ENCODE measurements at regions not wholly inside any gene's neighbourhood (a gene's known extent, or its start where the extent isn't known, plus 50 kb on each side); places are given as distances from the start of the nearest gene placed in this dataset.

DNA sequence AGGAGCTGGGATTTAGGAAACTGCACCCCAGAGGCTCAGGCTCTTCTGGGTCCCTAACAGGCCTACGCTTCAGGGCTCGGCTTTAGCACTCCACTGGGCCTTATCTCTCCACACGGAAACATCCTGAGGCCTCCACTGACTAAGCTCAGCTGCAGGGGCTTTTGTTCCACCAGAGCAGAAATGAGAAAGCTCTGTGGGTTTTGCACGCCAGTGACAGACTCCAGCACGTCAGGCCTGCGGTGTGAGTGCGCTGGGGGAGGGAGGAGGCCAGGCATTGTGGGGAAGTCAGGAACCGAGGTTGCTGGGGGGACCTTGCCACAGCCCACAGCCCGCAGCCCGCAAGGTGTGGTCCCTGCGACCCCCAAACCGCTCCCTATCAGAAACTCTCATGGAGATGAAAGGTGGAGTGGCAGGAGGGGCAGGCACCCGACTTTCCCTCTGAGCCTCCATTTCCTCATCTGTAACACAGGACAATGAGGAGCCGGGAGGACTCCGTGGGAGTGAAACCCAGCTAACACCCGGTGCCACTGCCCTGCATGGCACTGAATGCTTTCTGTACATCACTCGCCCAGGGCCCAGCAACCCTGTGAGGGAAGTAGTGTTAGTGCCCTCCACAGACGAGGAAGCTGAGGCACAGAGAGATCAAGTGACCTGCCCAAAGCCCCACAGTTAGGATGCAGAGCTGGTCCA lies 106.5 kb downstream of the TPRA1 start:
- peak; percentile 38 to 71 (median 39) for DNase-seq (ENCODE audit: low read depth in 3 of 3)

DNA sequence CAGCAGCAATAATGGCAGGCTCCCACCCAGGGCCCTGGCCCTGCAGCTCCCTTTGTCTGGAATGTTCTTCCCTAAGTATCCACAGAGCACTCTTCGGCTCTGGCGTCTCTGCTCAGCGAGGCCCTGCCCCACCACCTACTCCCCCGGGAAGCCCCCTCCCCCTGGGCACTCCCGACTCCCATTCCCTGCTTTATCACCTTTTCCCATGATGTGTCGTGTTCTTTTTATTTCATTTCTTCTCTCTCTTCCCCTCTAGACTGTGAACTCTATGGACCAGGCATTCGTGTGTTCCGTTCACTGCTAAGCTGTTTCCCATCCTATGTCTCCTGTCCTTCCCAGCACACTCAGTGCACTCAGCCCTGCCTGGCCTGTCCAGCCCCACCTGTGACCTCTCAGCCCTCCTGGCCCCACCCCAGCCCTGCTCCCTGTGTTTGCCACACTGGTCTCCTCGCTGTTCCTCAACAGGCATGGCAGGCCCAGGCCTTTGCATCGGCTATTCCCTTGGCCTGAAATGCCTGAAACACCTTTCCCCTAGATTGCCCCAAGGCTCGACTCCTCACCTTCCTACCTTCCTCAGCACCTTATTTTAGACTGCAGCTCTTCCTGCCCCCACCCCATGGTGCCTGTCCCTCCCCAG lies 107.4 kb downstream of the TPRA1 start:
- DNase-seq (ENCODE audit: low read depth in 3 of 3), result no peak

DNA sequence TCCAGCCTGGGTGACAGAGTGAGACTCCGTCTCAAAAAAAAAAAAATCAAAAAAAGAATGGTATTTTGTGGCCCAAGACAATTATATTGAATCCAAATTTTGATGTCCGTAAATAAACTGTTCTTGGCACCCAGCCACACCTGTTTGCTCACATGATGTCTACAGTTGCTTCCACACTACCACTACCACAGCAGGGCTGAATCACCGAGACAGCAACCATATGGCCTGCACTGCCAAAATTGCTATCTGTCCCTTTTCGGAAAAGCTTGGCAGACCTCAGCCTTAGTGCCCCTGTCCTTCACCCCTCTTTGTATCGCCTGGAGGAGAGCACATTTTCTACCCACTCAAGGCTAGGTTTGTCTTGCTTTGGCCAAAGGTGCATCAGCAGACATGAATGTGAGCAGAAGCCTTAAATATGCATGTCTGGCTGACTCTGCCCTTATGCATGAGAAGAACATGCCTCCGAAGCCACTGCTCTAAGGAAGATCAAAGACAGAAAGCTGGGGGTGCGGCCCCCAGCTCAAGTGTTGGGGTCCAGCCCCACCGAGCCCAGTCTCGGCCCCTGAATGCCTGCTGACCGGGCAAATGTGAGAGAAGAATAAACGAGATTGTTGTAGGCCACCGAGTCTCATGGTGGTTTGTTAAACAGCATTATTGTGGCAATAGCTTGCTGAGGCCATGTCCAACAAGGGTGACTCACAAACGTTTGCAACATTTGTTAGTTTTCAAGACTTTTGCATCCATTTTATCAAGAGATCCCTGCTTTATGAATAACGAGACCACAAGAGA lies 108.1 kb downstream of the TPRA1 start:
- no peak for DNase-seq (ENCODE audit: low read depth in 3 of 3)

DNA sequence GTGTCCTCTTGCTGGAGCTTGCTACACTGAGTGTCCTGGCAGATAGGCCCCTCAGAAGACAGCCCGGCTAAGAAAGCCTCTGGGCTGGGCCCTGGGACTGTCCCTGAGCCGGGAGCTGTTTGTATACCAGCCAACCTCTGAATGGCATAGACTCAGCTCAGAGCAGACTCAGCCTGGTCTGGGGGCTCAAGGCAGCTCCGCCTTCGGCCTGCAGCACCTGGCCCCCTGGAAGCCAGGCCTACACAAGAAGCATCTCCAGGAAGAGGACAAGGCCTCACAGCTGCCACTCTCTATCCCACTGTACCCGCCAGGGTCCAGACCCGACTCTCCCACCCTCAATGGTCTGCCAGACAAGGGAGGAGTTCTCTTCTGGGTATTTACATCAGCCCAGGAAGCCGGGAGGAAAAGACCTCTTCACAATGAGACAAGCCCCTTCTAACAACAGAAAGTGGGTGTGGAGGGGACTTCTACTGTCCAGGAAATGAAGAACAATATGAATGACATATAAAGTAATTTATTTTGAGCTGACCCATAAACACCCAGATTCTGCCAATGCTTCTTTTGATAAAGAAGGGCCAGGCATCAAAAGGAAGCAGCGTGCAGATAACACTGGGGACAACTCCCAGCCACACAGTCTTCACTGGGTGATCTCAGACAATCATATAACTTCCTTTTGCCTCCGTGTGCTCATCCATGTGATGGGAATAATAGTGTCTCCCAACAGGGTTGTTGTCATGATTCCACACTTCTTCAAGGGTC lies 110.2 kb downstream of the TPRA1 start:
- DNase-seq (ENCODE audit: low read depth in 3 of 3), result no peak

DNA sequence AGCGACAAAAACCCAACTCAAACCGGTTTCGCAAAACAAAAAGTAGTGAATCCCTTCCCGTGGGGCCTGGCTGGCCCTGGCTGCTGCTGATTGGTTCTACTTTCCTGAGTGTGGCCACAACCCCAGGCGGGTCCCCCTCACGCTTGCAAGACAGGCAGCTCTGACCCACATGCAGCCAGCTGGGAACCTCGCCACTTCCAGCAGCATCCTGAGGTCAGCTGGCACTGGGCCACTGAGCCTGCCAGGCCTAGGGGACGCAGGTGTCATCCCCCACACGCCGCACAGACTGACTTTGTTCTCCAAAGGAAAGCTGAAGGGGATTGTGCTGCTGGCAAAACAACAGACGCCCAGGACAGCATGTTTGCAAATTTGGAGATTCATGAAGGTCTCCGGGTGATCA lies 111.1 kb downstream of the TPRA1 start:
- no peak for DNase-seq (ENCODE audit: low read depth in 3 of 3)

DNA sequence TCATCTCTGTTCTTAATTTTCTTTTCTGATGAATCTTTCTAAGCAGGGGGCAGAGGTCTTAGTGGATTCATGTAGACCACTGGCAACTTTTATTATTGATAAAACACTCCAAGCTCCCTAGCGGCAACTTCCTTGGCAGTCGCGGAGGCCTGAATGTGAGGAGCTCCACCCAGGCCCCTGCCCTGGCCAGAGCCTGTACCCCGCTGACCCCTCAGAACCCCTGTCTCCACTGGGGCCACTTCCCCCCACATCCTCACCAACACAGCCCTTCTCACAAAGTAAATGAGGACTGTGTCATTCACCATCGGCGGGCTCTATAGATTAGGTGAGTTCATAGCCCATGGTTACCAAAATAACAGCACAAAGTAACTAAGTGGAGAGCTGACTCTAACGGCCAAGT lies 111.6 kb downstream of the TPRA1 start:
- DNase-seq (ENCODE audit: low read depth in 3 of 3), result no peak

DNA sequence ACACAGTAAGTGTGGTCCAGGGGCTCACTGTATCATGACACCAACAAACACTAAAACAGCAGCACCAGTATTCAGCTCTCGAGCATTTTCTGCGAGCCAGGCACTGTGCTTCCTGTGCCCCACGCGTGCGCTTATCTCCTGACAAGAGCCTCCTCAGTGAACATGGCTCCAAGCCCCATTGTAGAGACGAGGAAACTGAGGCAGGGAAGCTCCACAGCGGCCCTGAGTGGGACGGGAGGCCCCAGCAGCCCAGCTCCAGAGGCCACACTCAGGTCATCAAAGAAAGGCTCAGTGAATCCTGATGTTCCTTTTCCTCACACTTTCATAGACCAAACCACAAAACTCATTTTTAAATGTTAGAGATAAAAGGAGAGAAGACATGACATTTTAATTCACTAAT lies 113.1 kb downstream of the TPRA1 start:
- no peak for DNase-seq (ENCODE audit: low read depth in 3 of 3)

DNA sequence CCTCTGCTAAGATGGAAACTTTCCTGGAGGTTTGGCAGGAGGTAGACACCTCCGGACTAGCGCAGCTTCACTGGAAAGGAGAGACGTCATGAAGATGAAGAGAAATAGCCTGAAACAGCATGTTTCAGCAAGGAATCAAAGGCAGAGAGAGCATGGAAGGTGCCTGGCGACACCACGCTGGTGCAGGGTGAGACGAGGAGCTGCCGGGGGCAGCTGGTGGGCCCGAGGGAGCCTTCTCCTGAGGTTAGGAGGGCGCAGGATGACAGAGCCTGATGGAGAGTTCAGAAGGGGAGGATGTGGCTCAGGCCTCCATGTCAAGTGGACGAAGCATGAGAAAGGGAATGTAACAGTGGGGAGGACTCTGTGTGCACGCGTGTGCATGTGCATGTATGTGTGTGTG lies 113.6 kb downstream of the TPRA1 start:
- no peak for DNase-seq (ENCODE audit: low read depth in 3 of 3)

DNA sequence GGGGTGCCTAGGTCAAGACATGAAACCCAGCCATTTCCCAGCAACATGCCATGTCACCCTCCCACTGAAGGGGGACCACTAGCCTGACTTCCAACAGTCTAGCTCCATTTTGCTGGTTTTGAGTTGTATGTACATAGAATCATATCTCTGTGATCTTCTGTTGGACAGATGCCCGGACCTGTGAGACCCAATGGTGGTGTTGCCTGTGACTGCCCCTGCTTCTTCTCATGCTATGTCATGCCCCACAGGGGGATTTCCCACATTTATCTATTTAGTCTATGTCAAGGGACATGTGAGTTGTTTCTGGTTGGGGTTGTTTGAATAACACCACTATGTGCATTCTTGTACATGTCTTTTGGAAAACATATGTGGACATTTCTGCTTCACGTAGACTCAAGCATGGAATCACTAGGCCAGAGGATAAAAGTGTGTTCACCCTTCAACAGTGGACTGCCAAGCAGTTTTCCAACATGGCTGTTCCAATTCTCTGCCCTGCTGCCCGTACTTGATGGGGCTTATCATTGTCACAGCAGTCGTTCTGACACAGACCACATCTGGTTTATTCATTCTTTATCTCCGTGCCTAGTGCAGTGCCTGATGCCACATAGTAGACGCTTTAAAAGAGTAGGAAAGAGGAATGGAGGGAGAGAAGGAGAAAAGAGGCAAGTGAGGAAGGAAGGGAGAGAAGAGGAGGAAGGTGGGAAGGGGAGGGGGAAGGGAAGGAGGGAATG lies 114.4 kb downstream of the TPRA1 start:
- no peak for DNase-seq (ENCODE audit: low read depth in 3 of 3)

DNA sequence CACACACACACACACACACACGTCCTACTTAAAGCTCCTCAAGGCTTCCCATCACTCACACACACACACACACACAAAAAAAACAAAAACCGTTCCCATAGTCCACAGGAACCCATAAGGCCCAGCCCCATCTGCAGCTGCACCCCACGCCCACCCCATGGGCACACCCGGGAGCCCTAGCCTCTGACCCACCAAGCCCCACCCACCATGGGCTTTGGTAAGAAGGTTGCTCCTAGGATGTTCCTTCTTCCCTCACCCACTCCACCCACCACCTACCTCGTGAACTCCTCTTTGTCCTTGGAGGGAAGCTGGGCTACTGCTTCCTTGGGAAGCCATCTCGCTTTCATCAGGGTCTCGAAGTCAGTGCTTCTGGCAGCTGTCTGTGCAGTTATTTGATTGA lies 115.1 kb downstream of the TPRA1 start:
- no peak for DNase-seq (ENCODE audit: low read depth in 3 of 3)

DNA sequence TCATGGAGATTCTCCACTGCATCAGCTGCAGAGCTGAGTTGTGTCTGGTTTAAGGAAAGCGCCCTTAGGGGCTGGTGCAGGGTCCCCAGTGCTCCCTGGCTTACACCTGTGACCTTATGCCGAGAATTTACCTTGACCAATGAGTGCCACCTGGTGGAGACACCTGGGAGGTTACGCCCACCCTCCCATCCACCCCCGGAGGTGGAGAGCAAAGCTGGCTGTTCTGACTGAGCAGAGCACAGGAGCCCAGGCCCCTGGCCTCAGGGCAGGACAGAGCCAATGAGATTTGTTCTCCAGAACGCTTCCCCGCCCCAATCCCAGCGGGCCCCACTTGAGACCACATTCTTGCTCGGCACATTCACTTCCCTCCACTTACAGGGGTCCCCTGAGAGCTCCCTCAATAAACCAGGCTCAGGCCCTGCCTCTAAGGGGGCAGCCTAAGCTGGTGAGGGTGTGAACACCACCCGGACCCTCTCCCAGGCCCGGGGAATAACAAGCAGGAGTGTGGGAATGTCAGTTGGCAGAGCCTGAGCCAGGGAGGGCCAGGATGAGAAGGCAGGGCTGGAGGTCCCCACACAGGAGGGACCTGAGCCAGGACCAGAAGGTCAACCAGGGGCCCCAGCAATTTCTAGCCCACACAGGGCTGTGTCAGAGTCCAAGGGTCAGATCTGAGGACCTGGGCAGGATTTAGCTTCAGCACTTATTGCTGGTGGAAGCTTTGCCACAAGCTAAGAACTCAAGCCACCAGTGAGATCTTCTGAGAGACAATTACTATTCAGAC lies 117.1 kb downstream of the TPRA1 start:
- no peak for DNase-seq (ENCODE audit: low read depth in 3 of 3)

DNA sequence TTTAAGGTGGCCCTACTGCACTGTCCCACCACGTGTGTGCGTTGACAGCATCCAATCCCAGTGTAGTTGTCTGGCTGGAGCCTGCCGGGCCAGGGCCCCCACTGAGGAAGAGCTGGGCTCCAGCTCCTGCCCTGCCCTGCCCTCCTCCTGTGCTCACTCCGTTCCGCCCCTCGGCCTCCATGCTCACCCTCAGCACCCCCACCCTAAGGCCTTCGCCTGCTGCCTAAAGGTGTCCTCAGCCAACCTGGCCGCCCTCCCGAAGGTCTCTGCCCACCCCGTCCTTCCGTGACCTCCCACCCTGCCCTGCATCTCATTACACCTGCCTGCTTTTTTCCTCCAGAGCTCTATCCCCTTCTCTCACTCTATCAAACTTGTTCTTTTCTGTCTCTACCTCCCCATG lies 118.0 kb downstream of the TPRA1 start:
- DNase-seq (ENCODE audit: low read depth in 3 of 3), result no peak

DNA sequence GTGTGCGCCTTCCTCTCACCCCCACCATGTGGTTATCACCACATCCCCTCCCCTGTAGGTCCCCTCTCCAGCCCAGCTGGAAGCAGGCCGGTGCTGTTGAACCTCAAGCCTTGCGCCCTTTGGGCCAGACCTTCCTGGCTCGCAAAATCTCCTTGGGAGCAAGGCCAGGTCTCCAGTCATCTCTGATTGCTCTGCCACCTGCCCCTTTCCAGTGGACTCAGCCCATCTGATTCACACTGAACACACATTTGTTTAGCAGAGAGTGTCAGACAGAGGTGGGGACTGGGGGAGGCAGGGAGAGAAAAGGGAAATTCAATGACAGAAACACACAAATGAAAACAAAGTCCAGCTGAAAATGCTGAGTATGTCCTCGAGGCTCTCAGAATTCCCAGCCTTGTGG lies 119.4 kb downstream of the TPRA1 start:
- no peak for DNase-seq (ENCODE audit: low read depth in 3 of 3)

DNA sequence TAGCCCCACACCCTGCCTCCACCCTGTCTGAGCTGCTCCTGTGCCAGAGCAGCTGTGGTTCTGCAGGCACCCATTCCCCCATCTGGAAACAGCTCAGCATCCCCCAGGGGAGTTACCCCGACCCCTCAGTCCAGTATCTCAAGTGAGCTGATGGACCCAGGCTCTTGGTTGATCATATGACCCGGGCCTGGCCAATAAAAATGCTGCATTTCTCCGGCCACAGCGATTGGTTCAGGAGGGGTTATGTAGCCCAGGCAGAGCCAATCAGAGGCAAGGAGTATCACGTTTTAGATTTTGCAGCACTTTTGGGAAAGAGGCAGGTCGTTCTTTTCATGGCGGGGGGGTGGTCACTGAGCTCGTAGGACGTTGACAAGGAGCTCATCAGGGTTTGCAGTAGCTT lies 120.8 kb downstream of the TPRA1 start:
- DNase-seq (ENCODE audit: low read depth in 3 of 3), result no peak

DNA sequence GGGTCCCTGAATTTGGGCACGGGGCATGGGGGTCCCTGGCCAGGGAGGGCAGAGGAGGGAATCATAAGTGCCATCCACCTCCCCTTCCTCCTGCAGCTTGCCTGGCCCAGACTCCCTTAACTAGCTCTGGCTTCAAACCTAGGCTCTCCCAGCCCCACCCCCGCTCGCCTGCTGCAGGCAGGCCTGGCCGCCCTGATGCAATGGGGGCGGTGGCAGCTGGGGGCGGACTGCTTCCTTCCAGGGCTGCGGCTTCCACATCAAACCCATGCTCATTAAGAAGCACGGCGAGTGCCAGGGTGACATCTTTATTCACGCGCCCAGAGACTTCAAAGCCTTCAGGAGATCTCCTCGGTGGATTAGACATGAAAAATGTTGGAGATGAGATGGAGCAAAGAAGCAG lies 123.1 kb downstream of the TPRA1 start:
- DNase-seq (ENCODE audit: low read depth in 3 of 3), result no peak

DNA sequence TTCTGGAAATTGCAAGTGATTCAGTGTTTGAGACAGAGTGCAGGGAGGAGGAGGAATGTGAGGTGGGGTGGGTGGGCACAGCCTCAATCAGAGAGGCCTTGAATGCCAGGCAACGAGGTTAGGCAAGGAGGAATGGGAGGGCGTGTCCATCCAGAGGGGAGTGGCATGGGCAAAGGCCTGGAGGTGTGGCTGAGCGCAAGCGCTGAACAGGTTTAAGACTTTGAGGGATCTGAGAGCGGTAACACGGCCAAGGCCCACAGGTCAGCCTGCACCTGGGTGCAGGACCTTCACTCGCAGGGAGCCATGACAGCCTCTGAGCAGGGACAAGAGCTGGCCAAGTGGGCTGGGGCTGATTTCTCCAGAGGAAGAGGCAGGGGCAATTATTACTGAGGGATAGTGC lies 125.9 kb downstream of the TPRA1 start:
- no peak for DNase-seq (ENCODE audit: low read depth in 3 of 3)

DNA sequence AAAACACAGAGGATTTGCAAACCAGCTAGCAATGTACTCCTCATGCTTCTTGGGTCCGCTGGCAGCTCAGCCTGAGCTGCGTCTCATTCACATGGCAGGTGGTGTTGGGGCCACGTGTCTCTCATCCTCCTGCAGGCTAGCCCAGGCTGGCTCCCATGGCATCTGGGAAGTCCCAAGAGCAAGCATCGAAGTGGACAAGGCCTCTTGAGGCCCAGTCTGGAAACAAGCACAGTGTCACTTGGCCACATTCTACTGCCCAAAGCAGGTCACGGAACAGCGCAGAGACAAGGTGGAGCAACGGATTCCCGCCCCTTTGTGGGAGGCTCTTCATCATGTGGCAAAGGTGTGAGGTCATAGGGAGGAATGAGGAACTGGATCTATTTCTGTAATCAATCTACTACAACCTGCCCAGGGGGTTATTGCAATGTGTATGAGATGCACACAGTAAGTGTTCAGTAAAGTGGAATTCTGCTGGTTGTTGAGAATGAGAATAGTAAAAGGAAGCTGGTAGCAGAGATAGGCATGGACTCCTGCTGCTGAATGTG lies 128.3 kb downstream of the TPRA1 start:
- no peak for DNase-seq (ENCODE audit: low read depth in 3 of 3)

DNA sequence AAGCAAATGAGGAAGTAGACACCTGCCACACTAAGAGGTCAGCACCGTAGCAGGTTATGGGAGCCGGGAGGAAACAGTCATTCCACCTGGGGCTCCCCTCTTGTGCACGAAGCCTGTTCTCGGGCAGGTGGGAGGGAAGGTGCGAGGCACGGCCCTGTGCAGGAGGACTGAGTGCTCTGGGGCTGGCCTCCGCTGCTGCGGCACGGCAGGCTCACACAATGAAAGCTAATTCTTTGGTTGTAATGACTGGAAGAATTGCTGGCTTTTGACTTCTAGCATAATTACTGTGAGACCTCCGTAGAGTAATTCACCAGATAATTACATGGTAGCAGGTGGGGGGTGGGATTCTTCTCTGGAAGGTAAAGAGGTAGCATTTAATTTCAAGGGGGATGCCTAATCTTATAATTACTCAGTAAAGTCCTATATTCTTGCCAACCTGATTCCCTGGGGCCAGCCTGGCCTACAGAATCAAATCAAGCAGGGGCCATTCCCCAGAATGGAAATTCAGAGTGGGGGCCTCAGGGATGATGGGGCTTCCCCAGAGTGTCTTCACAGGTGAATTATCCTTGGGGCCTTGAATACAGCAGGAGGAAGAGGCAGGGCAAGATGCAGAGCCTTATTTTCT lies 129.1 kb downstream of the TPRA1 start:
- no peak for DNase-seq (ENCODE audit: low read depth in 3 of 3)

DNA sequence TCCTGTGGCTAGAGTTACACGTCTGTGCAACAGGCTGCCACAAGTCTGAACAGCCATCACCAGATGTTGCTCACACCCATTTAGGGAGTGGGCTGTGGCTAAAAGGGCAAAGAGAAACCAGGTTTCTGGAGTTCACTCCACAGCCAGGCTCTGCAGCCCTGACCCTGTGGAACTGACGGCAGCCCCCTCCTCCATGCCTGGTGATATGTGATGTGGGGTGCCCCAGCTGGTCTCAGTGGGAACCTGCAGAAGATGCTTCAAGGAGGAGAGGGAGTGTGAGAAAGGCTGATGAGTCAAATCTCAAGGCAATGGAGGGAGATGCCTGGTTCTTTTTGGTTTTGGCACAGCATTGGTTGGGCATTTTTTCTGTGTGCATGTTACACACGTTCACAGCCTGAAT lies 130.6 kb downstream of the TPRA1 start:
- no peak for DNase-seq (ENCODE audit: low read depth in 3 of 3)

All from stimulated activated CD4-positive, alpha-beta T cell treated with anti-CD3 and anti-CD28 coated beads, TNF-alpha, amount 100 ng/mL, for 48 hours (primary cell).